PC-3 (cell line): ENCODE measurements at regions not wholly inside any gene's neighbourhood (a gene's known extent, or its start where the extent isn't known, plus 50 kb on each side); places are given as distances from the start of the nearest gene placed in this dataset.

Experiments used
- ATAC-seq: fragments of 200-7000 bp; cut with Tn5 transposase; 2 replicates; pipeline ENCODE4 v1.9.1; 2020; ENCODE audit warnings: mild to moderate bottlenecking, moderate library complexity
- BruUV-seq: library from RNA; stranded (reverse); fragments of 400-500 nt; replicated peaks from 2 replicates; lab custom pipeline; 2021; lab: Mats Ljungman, UMichigan
- CTCF ChIA-PET: fragments of 300-600 bp; sonication (Branson Sonifier 250); formaldehyde crosslinking; loops from one replicate; lab custom pipeline; 2022; ENCODE audit warnings: antibody characterized with exemption; lab: Charles Lee
- POLR2A ChIA-PET: fragments of 300-600 bp; sonication (Branson Sonifier 250); formaldehyde crosslinking; loops from one replicate; lab custom pipeline; 2022; ENCODE audit warnings: antibody characterized with exemption; ENCODE audit not compliant: unreplicated experiment; lab: Charles Lee
- DNase-seq: peaks from one replicate; pipeline ENCODE4 v3.0.0-alpha.2; 2015
- H2AFZ ChIP-seq: fragments of 300-600 bp; sonication (generic); 2 replicates; pipeline ENCODE4 v1.6.0; 2016; ENCODE audit warnings: antibody characterized with exemption, low read length
- H3F3A ChIP-seq: fragments of 300-600 bp; sonication (generic); one replicate; pipeline ENCODE4 v1.6.0; 2017; ENCODE audit warnings: antibody characterized with exemption, low read length, control low read depth, mild to moderate bottlenecking; ENCODE audit not compliant: unreplicated experiment
- H3K27ac ChIP-seq: fragments of 300-600 bp; sonication (generic); 2 replicates; pipeline ENCODE4 v1.5.1; 2016; ENCODE audit warnings: mild to moderate bottlenecking, low read length
- H3K27me3 ChIP-seq: fragments of 300-600 bp; sonication (generic); 2 replicates; pipeline ENCODE4 v1.6.1; 2016; ENCODE audit warnings: low read length, mixed read lengths
- H3K36me3 ChIP-seq: fragments of 300-600 bp; sonication (generic); 2 replicates; pipeline ENCODE4 v1.6.1; 2016; ENCODE audit warnings: low read depth, mixed run types, low read length, mixed read lengths
- H3K4me1 ChIP-seq: fragments of 300-600 bp; sonication (generic); 2 replicates; pipeline ENCODE4 v1.5.1; 2016; ENCODE audit warnings: low read length; ENCODE audit not compliant: insufficient read depth
- H3K4me2 ChIP-seq: fragments of 300-600 bp; sonication (generic); 2 replicates; pipeline ENCODE4 v1.6.0; 2016; ENCODE audit warnings: low read length
- H3K4me3 ChIP-seq: fragments of 300-600 bp; sonication (generic); 2 replicates; pipeline ENCODE4 v1.5.1; 2016; ENCODE audit warnings: mild to moderate bottlenecking, low read length, mixed read lengths
- H3K79me2 ChIP-seq: fragments of 300-600 bp; sonication (generic); 2 replicates; pipeline ENCODE4 v1.6.1; 2017; ENCODE audit warnings: low read length, mixed read lengths
- H3K9ac ChIP-seq: fragments of 300-600 bp; sonication (generic); 2 replicates; pipeline ENCODE4 v1.6.0; 2016; ENCODE audit warnings: mild to moderate bottlenecking, low read length
- H3K9me2 ChIP-seq: fragments of 300-600 bp; sonication (generic); replicated peaks from 2 replicates; pipeline ENCODE4 v1.6.1; 2016; ENCODE audit warnings: mixed run types, low read length, mixed read lengths
- H3K9me3 ChIP-seq: fragments of 300-600 bp; sonication (generic); 2 replicates; pipeline ENCODE4 v1.6.1; 2016; ENCODE audit warnings: low read length, mixed read lengths
- H4K20me1 ChIP-seq: fragments of 300-600 bp; sonication (generic); 2 replicates; pipeline ENCODE4 v1.6.1; 2016; ENCODE audit warnings: low read length, mixed read lengths
- EZH2 ChIP-seq: fragments of 300-600 bp; sonication (generic); IDR thresholded peaks from one replicate; pipeline ENCODE4 v1.6.1; 2017; ENCODE audit warnings: antibody characterized with exemption, mild to moderate bottlenecking, low read length; ENCODE audit not compliant: unreplicated experiment
- EZH2phosphoT487 ChIP-seq: fragments of 300-600 bp; sonication (generic); IDR thresholded peaks from 2 replicates; pipeline ENCODE4 v1.6.1; 2018; ENCODE audit warnings: mild to moderate bottlenecking, antibody characterized with exemption, low read length, borderline replicate concordance
- intact Hi-C: fragments of 100-400 bp; cut with micrococcal nuclease; formaldehyde crosslinking; loops from 2 replicates; pipeline ENCODE4 v1.9.0; 2023
- TF ChIP-seq, protein P1 (sequence below): fragments of 300-600 bp; sonication (generic); conservative IDR thresholded peaks from 2 replicates; pipeline ENCODE4 v1.5.1; 2017; ENCODE audit warnings: antibody characterized with exemption, low read depth, mild to moderate bottlenecking, low read length

GRCh38 chr5:124057724-124058231 is 545.8 kb downstream of the CSNK1G3 start:
- POLR2A ChIA-PET, result no interaction called here
- Histone ChIP-seq H3K36me3 (no peaks in the 10 kb centered on the region), H3K9me3 (no peaks in the 10 kb centered on the region), H3K27ac (no peak overlapping the region), H3F3A (no peaks in the 10 kb centered on the region), H3K27me3 (no peaks in the 10 kb centered on the region), H4K20me1 (no peaks in the 10 kb centered on the region), H3K4me3 (no peak overlapping the region), H3K79me2 (no peaks in the 10 kb centered on the region), H3K9me2 (no peaks in the 10 kb centered on the region), H3K9ac (no peak overlapping the region), H3K4me1 (peaks cover 6% of the 10 kb centered on the region; the same call in 1 of the 2 replicates), H3K4me2 (no peak overlapping the region), H2AFZ (no peak overlapping the region)
- BruUV-seq, result no TSS peak
- CTCF ChIA-PET, result no interaction called here
- intact Hi-C loops, result no loop called here
- ATAC-seq (no peak), DNase-seq (no peak)
- TF ChIP-seq, protein P1, sequence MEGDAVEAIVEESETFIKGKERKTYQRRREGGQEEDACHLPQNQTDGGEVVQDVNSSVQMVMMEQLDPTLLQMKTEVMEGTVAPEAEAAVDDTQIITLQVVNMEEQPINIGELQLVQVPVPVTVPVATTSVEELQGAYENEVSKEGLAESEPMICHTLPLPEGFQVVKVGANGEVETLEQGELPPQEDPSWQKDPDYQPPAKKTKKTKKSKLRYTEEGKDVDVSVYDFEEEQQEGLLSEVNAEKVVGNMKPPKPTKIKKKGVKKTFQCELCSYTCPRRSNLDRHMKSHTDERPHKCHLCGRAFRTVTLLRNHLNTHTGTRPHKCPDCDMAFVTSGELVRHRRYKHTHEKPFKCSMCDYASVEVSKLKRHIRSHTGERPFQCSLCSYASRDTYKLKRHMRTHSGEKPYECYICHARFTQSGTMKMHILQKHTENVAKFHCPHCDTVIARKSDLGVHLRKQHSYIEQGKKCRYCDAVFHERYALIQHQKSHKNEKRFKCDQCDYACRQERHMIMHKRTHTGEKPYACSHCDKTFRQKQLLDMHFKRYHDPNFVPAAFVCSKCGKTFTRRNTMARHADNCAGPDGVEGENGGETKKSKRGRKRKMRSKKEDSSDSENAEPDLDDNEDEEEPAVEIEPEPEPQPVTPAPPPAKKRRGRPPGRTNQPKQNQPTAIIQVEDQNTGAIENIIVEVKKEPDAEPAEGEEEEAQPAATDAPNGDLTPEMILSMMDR, result no peak
- TF ChIP-seq EZH2 (no peak), EZH2phosphoT487 (no peak)

DNA sequence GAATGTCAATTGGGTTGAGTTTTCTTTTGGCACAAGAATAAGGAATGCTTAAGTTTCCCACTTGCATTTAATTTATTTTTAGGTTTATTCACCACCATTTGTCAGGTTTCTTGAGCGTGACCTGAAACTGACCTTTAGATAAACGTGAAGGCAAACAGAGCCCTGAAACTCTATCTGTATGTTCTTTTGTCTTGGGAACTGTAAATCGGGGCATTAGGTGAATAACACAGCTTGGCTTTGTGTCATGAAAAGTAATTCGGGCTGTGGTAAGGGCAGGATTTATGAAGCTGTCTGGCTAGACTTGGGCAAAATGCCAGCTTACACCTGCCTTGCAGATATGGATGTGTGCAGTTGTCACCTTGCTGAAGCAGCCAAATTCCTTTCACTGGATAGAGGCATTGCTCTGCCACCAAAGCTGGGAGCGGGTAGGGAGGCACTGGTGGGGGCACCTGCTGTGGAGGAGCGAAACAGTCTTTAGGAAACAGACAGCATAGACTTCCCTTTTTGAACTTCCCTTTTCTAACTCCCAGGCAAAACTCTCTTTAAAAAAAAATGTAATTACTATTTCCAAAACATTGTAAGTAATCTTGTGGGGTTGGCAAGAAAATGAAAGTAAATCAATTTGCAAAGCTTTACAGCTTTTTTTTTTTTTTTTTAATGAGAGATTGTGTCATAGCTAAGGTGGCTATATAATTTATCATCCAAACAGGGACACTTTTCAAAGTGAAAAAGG is 545.2 kb downstream of the CSNK1G3 start:
- intact Hi-C loops, result no loop called here

More for the DNA sequence above, 545.2 kb downstream of the CSNK1G3 start:
- no peaks in the 10 kb centered on the region for H3K27me3 ChIP-seq
- BruUV-seq, result no TSS peak
- TF ChIP-seq EZH2 (no peak), EZH2phosphoT487 (no peak)
- TF ChIP-seq, protein P1, result no peak
- peak; percentile 55 for DNase-seq
- H3K27ac ChIP-seq, result no peak overlapping the region
- H3K9me2 ChIP-seq, result no peaks in the 10 kb centered on the region
- no peaks in the 10 kb centered on the region for H3K79me2 ChIP-seq
- CTCF ChIA-PET, result no interaction called here
- H3K36me3 ChIP-seq, result no peaks in the 10 kb centered on the region
- POLR2A ChIA-PET, result no interaction called here
- no peaks in the 10 kb centered on the region for H3F3A ChIP-seq
- H3K9me3 ChIP-seq, result no peaks in the 10 kb centered on the region
- peaks cover 6% of the 10 kb centered on the region; the same call in 1 of the 2 replicates for H3K4me1 ChIP-seq
- H3K4me3 ChIP-seq, result no peak overlapping the region
- no peak for ATAC-seq
- no peak overlapping the region for H2AFZ ChIP-seq
- no peaks in the 10 kb centered on the region for H4K20me1 ChIP-seq
- no peak overlapping the region for H3K4me2 ChIP-seq
- H3K9ac ChIP-seq, result no peak overlapping the region
